Cerebellar nuclear complex (tissue), 1 donor: ENCODE measurements at regions not wholly inside any gene's neighbourhood (a gene's known extent, or its start where the extent isn't known, plus 50 kb on each side); places are given as distances from the start of the nearest gene placed in this dataset.

ENCODE experiments used
- DNase-seq, 2 experiments: peaks; one replicate each; lab custom pipeline; 2025; lab: John Stamatoyannopoulos, UW

DNA sequence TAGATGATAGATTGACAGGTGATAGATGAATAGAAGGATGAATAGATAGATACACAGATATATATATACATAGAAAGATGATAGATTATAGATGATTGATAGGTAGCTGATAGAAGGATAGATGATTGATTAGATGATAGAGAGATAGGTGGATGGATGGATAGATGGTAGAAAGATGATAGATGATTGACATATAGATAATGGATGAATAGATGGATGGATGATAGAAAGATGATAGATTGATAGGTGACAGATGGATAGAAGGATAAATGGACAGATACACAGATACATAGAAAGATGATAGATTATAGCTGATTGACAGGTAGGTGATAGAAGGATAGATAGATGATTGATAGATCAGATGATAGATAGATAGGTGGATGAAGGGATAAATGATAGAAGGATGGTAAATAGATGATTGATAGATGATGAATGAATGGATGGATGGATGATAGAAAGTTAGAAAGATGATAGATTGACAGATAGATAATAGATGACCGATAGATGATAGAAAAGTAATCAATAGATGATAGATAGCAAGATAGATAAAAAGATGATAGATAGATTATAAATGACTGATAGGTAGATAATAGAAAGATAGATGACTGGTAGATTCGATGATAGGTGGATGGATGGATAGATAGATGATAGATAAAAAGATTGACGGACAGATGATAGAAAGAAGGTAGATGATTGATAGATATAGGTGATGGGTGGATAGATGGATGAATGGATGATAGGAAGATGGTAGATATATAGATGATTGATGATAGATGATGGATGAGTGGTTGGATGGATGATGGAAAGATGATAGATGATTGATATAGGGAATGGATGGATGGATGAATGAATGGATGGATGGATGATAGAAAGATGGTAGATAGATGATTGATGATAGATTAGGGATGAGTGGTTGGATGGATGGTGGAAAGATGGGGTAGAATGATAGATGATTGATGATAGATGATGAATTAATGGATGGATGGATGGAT lies 80.4 kb downstream of the MICALL2 start:
- DNase-seq: no peak

DNA sequence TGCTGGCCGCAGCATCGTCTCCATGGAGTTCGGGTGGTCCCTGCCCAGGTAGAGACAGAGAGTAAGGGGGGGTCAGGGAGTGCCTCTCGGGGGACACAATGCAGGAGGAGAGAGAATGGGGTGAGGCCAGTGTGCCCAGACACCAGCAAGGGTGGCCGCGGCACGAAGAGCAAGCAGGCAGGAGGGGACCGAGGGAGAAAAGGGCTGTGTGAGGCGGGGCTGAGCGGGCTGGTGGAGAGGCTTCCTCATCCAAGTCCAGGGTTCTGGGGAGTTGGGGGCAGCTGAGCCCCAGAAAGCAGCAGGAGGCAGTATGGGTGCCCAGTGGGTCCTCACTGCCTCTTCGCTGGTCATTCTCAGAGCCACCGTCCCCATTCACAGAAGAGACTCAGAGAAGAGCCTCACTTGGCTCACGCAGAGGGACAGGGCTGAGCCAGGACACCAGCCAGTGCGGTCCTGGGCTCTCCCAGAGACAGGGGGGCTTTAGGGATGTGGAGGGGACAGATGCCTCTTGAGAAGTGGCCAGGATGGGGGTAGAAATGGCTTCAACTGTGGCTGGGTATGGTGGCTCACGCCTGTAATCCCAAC lies 78.9 kb downstream of the MICALL2 start:
- no peak for DNase-seq

DNA sequence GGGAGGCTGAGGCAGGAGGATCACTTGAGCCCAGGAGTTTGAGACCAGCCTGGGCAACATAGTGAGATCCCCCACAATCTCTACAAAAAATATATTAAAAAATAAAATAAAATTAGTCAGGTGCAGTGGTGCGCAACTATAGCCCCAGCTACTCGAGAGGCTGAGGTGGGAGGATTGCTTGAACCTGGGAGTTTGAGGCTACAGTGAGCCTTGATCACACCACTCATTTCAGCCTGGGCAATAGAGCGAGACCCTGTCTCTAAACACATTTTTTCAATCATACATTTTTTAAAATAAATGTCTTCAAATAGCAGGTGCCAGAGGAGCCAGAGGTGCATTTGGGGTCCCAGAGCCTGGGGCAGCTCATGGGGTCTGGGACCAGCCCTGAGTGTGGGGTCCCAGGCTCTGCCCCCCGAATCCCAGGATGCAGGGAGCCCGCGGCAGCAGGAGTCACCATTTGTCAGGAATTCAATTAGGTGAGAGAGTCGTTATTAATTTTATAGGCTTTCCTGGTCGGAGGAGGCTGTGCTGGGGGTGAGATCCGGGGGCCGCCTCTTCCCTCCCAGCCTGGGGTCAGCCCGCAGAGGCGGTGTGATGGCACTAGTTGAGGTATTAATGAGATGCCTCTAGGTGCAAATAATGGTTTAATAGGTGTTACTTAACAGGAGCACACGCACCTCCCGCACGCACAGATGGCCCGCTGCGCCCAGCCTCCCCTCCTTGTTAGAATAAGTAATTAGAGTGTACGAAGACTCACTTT lies 78.3 kb downstream of the MICALL2 start:
- no peak for DNase-seq

DNA sequence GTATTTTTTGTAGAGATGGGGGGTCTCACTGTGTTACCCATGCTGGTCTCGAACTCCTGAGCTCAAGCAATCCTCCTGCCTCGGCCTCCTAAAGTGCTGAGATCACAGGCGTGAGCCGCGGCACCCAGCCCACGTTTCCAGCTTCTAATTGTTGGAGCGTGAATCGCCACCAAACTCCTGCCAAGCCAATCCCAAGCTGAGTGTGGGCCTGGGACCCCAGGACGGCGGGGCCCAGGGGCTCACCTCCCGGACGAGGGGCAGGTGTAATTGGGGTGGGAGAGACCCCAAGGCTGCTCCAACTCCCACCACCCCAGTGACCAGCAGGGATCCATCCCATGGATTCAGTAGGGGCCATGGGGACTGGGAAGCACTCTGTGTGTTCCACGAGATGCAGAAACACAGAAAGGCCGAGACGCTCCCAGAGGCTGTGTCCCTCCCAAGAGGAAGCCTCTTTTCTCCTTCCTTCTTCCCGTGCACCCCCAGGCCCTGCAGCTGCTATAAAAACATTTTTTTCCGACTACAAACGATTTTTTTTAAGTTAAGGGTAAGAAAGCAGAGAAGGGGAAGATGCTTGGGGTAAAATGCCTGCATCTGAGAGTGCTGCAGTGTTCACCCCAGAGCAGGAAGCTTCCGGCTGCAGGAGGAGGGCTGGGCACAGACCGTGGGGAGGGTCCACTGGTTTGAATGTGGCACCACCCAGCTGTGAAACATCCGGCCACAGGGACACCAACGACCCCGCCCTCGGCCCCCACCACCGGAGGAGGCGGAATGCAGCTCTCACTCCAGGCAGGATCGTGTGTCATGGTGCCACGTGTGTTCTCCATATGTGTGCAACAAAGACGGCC lies 76.5 kb downstream of the MICALL2 start:
- no peak for DNase-seq

DNA sequence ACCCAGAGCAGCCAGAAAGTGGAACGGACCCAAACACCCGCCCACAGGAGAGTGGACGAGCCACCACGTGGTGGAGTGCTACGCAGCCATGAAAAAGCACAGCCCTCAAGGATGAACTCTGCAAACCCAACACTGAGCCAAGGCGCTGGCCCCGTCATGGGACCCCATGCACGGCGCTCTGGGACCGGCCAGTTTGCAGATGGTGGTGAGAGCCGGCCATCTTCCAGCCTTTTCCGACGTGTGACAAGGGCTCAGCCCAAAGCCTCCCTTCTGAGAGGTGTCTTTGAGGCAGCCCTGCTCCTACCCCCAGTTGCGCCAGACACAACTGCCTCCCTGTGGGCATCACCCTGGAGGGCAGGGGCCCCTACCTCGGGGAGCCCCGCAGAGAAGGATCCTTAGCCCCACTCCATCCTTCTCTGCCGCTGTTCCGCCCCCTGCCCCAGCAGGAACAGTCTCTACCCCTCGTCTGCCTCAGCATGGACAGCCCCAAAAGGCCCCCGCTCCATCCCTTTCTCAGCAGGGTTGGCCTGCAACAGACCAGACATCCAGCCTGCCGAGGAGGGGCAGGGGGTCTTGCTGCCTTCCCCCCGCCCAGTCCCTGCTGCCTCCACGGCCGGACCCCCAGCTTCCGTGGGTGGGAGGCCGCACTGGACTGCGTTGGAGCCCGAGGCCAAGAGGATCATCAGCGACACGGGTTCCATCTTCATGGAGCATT lies 75.7 kb downstream of the MICALL2 start:
- no peak for DNase-seq

DNA sequence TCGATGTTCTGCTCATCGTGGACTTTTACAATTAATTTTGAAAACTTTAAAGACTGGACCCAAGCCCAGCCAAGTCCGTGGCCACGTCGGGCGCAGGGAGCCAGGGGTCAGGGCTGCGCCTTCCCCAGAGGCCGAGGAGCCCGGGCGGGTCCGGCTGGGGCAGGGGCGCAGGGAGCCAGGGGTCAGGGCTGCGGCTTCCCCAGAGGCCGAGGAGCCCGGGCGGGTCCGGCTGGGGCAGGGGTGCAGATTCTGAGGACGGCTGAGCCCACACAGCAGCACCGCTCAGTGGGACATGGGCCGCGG lies 75.2 kb downstream of the MICALL2 start:
- DNase-seq: no peak
